ENCODE measurements at regions not wholly inside any gene's neighbourhood (a gene's known extent, or its start where the extent isn't known, plus 50 kb on each side); places are given as distances from the start of the nearest gene placed in this dataset.

- no peak overlapping the region for H2AFZ ChIP-seq (replicated peaks)
- no peaks in the 10 kb centered on the region for H3K36me3 Mint-ChIP-seq
- TF ChIP-seq EZH2 (IDR thresholded peaks at IDR 0.05) (no peak), EZH2phosphoT487 (IDR thresholded peaks at IDR 0.05) (no peak), CTCF (IDR thresholded peaks at IDR 0.05) (no peak)
- H3K79me2 ChIP-seq (ENCODE audit: low read depth) = no peaks in the 10 kb centered on the region
- H3K27ac Mint-ChIP-seq = no peak overlapping the region
- H3K27ac ChIP-seq = no peak overlapping the region
- no peak overlapping the region for H3K4me3 Mint-ChIP-seq
- no peaks in the 10 kb centered on the region for H3K4me1 ChIP-seq
- H3K4me3 ChIP-seq = no peak overlapping the region
- H3K9ac ChIP-seq = no peak overlapping the region
- no peaks in the 10 kb centered on the region for H3K4me1 Mint-ChIP-seq
- DNase-seq (ENCODE audit: low spot score) = no peak
- no peaks in the 10 kb centered on the region for H4K20me1 ChIP-seq (ENCODE audit: low read depth)
- H3K9me3 Mint-ChIP-seq = no peaks in the 10 kb centered on the region
- no peaks in the 10 kb centered on the region for H3K27me3 Mint-ChIP-seq (ENCODE audit: insufficient read depth, low read depth)
- no peaks in the 10 kb centered on the region for H3K36me3 ChIP-seq
- H3K27me3 ChIP-seq = no peaks in the 10 kb centered on the region
- no peaks in the 10 kb centered on the region for H3F3A ChIP-seq (ENCODE audit: low read depth)
- no peaks in the 10 kb centered on the region for H3K9me3 ChIP-seq (ENCODE audit: low read depth)
- H3K4me2 ChIP-seq = no peak overlapping the region
Observed at GRCh38 chr3:102668247-102668646, 233.4 kb downstream of the ZPLD1 start.

DNA sequence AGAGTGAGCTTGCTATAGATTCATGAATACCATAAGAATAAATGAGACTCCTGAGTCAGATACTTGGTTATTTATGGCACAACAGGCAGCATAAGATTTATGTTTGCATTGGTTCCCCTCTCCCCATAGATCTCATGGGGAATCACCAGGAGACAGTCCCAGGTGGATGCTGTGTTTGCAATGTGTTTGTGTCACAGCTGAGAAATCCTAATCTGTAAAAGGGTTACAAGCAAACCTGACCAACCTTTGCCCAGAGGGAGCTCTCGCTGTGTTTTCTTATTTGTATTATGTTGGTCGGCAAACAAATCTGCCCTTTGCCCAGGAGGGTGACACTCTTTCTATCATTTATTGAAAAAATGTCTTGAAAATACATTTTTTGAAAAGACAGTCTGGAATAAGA lies 236.2 kb downstream of the ZPLD1 start:
- Histone ChIP-seq H3K4me3 (no peak overlapping the region), H3K27ac (no peak overlapping the region), H3K4me2 (no peak overlapping the region), H2AFZ (replicated peaks) (no peak overlapping the region), H4K20me1 (ENCODE audit: low read depth) (no peaks in the 10 kb centered on the region), H3K9ac (no peak overlapping the region), H3K9me3 (ENCODE audit: low read depth) (no peaks in the 10 kb centered on the region), H3K79me2 (ENCODE audit: low read depth) (no peaks in the 10 kb centered on the region), H3K4me1 (peaks cover 8% of the 10 kb centered on the region), H3K27me3 (no peaks in the 10 kb centered on the region), H3F3A (ENCODE audit: low read depth) (peaks cover 11% of the 10 kb centered on the region), H3K36me3 (no peaks in the 10 kb centered on the region)
- Mint-ChIP-seq H3K27ac (no peak overlapping the region), H3K9me3 (no peaks in the 10 kb centered on the region), H3K4me3 (no peak overlapping the region), H3K4me1 (peaks cover 12% of the 10 kb centered on the region), H3K36me3 (no peaks in the 10 kb centered on the region), H3K27me3 (ENCODE audit: insufficient read depth, low read depth) (no peaks in the 10 kb centered on the region)
- TF ChIP-seq EZH2 (IDR thresholded peaks at IDR 0.05) = no peak
- no peak for TF ChIP-seq EZH2phosphoT487 (IDR thresholded peaks at IDR 0.05)
- TF ChIP-seq CTCF (IDR thresholded peaks at IDR 0.05) = no peak
- no peak for DNase-seq (ENCODE audit: low spot score)

GRCh38 chr3:102672305-102672704 lies 237.5 kb downstream of the ZPLD1 start:
- no peaks in the 10 kb centered on the region for H3K79me2 ChIP-seq (ENCODE audit: low read depth)
- Mint-ChIP-seq H3K27ac (no peak overlapping the region), H3K36me3 (no peaks in the 10 kb centered on the region), H3K9me3 (no peaks in the 10 kb centered on the region), H3K4me1 (peaks cover 12% of the 10 kb centered on the region), H3K27me3 (ENCODE audit: insufficient read depth, low read depth) (no peaks in the 10 kb centered on the region), H3K4me3 (no peak overlapping the region)
- H3K36me3 ChIP-seq = no peaks in the 10 kb centered on the region
- peaks cover 11% of the 10 kb centered on the region for H3F3A ChIP-seq (ENCODE audit: low read depth)
- TF ChIP-seq EZH2phosphoT487 (IDR thresholded peaks at IDR 0.05) (no peak), EZH2 (IDR thresholded peaks at IDR 0.05) (no peak), CTCF (IDR thresholded peaks at IDR 0.05) (no peak)
- H3K27ac ChIP-seq = no peak overlapping the region
- H3K9ac ChIP-seq = no peak overlapping the region
- no peak overlapping the region for H3K4me2 ChIP-seq
- no peak overlapping the region for H2AFZ ChIP-seq (replicated peaks)
- no peaks in the 10 kb centered on the region for H4K20me1 ChIP-seq (ENCODE audit: low read depth)
- H3K27me3 ChIP-seq = no peaks in the 10 kb centered on the region
- peaks cover 12% of the 10 kb centered on the region for H3K4me1 ChIP-seq
- DNase-seq (ENCODE audit: low spot score) = no peak
- no peak overlapping the region for H3K4me3 ChIP-seq
- H3K9me3 ChIP-seq (ENCODE audit: low read depth) = no peaks in the 10 kb centered on the region

Measured in neural progenitor cell (in vitro differentiated cells).